Mesodermal cell (in vitro differentiated cells): ENCODE measurements at regions not wholly inside any gene's neighbourhood (a gene's known extent, or its start where the extent isn't known, plus 50 kb on each side); places are given as distances from the start of the nearest gene placed in this dataset.
"Not testable (repeated sequence)": the region's sequence is repeated elsewhere in the genome, so short reads cannot be mapped to it uniquely, and the experiment has no call there.

Experiments used
- H3K27ac ChIP-seq: 2 replicates; pipeline ENCODE4 v1.7.0; 2013; ENCODE audit warnings: mild to moderate bottlenecking, low read depth, low read length, moderate library complexity; ENCODE audit not compliant: severe bottlenecking
- H3K36me3 ChIP-seq: 2 replicates; pipeline ENCODE4 v1.7.1; 2013; ENCODE audit warnings: mild to moderate bottlenecking, low read length, moderate library complexity; ENCODE audit not compliant: control insufficient read depth, insufficient read depth
- H3K4me1 ChIP-seq: one replicate; pipeline ENCODE4 v1.7.1; 2013; ENCODE audit warnings: mild to moderate bottlenecking, low read length; ENCODE audit not compliant: insufficient read depth, control insufficient read depth, poor library complexity, severe bottlenecking
- H3K4me3 ChIP-seq: 2 replicates; pipeline ENCODE4 v1.7.0; 2013; ENCODE audit warnings: low read length, control low read depth, mild to moderate bottlenecking; ENCODE audit not compliant: insufficient read depth, poor library complexity, severe bottlenecking; ENCODE audit errors: extremely low read depth
- H3K9me3 ChIP-seq: 2 replicates; pipeline ENCODE4 v1.7.1; 2013; ENCODE audit warnings: mild to moderate bottlenecking, low read length, moderate library complexity; ENCODE audit not compliant: control insufficient read depth
- WGBS, 2 experiments: methylation state at CpG; one replicate each; pipeline ENCODE4 v1.1.5; 2013; ENCODE audit warnings: missing lambda C conversion rate in 2 of 2; ENCODE audit not compliant: insufficient coverage in 2 of 2; 5-methylcytosine and 5-hydroxymethylcytosine counted together

DNA sequence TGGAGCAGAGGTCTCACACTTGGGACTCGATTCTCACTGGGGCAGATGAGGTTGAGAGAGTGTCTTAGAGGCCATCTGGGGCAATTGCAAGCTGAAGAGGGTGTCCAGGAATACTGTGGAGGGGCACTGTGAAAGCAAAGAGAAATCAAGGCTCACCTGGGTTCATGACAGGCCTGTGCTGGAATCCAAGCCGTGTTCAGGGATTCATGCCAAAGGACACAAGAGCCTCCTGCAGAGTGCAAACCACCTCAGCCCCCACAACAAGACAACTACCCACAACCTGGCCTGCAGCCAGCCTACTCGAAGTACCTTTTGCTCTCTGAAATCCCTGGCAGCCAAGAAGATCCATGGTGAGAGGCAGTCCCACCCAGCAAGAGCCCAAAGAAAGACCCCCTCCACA lies 2334.2 kb downstream of the TP53TG3F start:
- 36 to 61% methylated on average over 1 to 2 of the region's 3 CpGs for WGBS, 2 experiments

GRCh38 chr16:35794896-35795295 lies 2335.5 kb downstream of the TP53TG3F start:
- Histone ChIP-seq H3K27ac (no peak overlapping the region), H3K4me3 (no peak overlapping the region), H3K9me3 (peaks cover 72% of the 10 kb centered on the region), H3K36me3 (no peaks in the 10 kb centered on the region), H3K4me1 (no peaks in the 10 kb centered on the region)
- 32 to 72% methylated on average over 3 to 4 of the region's 6 CpGs for WGBS, 2 experiments

More for the DNA sequence above, 2334.2 kb downstream of the TP53TG3F start:
- H3K27ac ChIP-seq = no peak overlapping the region
- no peak overlapping the region for H3K4me3 ChIP-seq
- H3K9me3 ChIP-seq = peaks cover 73% of the 10 kb centered on the region
- no peaks in the 10 kb centered on the region for H3K36me3 ChIP-seq
- H3K4me1 ChIP-seq = no peaks in the 10 kb centered on the region

- no peaks in the 10 kb centered on the region for H3K4me1 ChIP-seq
- WGBS, 2 experiments = 80 to 83% methylated on average over 22 to 30 of the region's 33 CpGs
- H3K27ac ChIP-seq = no peak overlapping the region
- no peak overlapping the region for H3K4me3 ChIP-seq
- no peaks in the 10 kb centered on the region for H3K36me3 ChIP-seq
- H3K9me3 ChIP-seq = peaks cover 70% of the 10 kb centered on the region
Observed at GRCh38 chr16:35795361-35796029, 2336.1 kb downstream of the TP53TG3F start.

- H3K9me3 ChIP-seq = peaks cover 59% of the 10 kb centered on the region
- WGBS, 2 experiments = 79 to 82% methylated on average over 2 to 3 of the region's 3 CpGs
- H3K36me3 ChIP-seq = no peaks in the 10 kb centered on the region
- H3K4me3 ChIP-seq = no peak overlapping the region
- no peak overlapping the region for H3K27ac ChIP-seq
- no peaks in the 10 kb centered on the region for H3K4me1 ChIP-seq
Observed at GRCh38 chr16:35797811-35798210, 2338.4 kb downstream of the TP53TG3F start.

DNA sequence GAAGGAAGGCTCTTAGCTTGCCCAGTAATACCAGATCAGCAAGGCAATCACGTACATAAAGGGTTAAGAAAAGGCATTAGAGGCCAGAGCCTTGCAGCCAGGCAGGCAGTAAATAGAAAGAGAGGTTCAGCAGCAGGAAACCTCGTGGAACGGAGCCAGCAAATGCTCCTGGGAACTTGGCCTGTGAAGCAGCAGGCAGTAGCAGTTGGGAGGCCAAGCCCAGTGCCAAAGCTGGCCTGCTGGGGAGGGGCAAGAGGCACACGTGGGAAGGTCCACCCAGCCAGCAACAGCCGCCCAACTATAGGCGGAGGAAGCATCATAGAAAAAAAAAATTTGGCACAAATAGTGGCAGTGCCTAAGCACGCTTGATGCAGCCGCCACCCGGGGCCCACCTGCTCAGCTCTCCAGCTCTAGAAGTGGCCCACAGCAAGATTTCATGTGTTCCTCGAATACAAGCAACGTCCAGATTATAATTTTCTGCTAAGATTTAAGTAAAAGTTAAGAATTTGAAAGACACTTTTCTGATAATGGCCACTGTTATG lies 2339.5 kb downstream of the TP53TG3F start:
- H3K36me3 ChIP-seq = no peaks in the 10 kb centered on the region
- H3K9me3 ChIP-seq = peaks cover 48% of the 10 kb centered on the region
- no peak overlapping the region for H3K4me3 ChIP-seq
- H3K27ac ChIP-seq = no peak overlapping the region
- no peaks in the 10 kb centered on the region for H3K4me1 ChIP-seq
- WGBS, 2 experiments = 61 to 70% methylated on average over 9 of the region's 11 CpGs

- not testable (repeated sequence) for H3K4me3 ChIP-seq, H3K36me3 ChIP-seq, H3K4me1 ChIP-seq, H3K27ac ChIP-seq
- H3K9me3 ChIP-seq = peaks cover 42% of the 10 kb centered on the region
Observed at GRCh38 chr16:35804465-35804864, 2345.1 kb downstream of the TP53TG3F start.

GRCh38 chr16:35823342-35823741 lies 2363.9 kb downstream of the TP53TG3F start:
- peaks cover 25% of the 10 kb centered on the region for H3K9me3 ChIP-seq
- H3K4me1 ChIP-seq = no peaks in the 10 kb centered on the region
- H3K27ac ChIP-seq = no peak overlapping the region
- no peaks in the 10 kb centered on the region for H3K36me3 ChIP-seq
- no peak overlapping the region for H3K4me3 ChIP-seq

DNA sequence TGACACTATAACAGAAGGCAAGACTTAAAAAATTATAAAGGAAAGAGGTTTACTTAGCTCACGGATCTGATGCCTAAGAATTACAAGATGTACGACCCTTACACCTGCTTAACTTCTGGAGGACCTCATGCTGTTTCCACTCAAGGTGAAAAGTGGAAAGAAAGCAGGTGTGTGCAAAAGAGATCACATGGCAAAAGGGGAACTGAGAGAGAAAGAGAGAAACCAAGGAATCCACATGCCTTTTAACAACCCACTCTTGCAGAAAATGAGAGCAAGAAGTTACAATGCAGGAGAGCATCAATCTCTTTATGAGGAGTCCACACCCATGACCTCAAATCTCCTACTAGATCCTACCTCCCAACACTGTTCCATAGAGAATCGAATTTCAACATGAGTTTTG lies 2382.2 kb downstream of the TP53TG3F start:
- Histone ChIP-seq H3K4me1 (no peaks in the 10 kb centered on the region), H3K9me3 (peaks cover 38% of the 10 kb centered on the region), H3K36me3 (no peaks in the 10 kb centered on the region), H3K27ac (no peak overlapping the region), H3K4me3 (no peak overlapping the region)
- 54% methylated on average over 3 of the region's 3 CpGs; no CpG with 5 or more reads in 1 of the 2 experiments for WGBS, 2 experiments

DNA sequence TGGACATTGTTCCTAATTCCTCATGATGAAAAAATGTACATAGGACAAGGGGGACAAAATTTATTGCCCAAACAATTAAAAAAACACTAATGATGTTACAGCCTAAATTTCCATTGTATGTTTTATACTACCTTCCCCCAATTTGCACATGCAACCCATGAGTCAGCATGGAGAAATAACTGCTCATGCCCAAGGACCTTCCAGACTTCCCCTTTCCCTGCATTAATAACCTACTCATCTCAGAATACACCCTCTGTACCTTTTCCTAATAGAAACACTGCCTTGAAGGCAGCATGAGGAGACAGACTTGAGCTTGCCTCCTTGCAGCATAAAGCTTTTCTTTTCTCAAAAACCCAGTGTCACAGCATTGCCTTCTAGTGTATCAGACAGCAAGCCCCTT lies 2402.8 kb downstream of the TP53TG3F start:
- Histone ChIP-seq H3K9me3 (peaks cover 22% of the 10 kb centered on the region), H3K36me3 (no peaks in the 10 kb centered on the region), H3K4me1 (no peaks in the 10 kb centered on the region), H3K27ac (no peak overlapping the region), H3K4me3 (no peak overlapping the region)

- H3K36me3 ChIP-seq = no peaks in the 10 kb centered on the region
- no peaks in the 10 kb centered on the region for H3K4me1 ChIP-seq
- H3K9me3 ChIP-seq = peaks cover 25% of the 10 kb centered on the region
- no peak overlapping the region for H3K27ac ChIP-seq
- H3K4me3 ChIP-seq = no peak overlapping the region
- WGBS, 2 experiments = 47% methylated on average over 2 of the region's 3 CpGs; no CpG with 5 or more reads in 1 of the 2 experiments
Observed at GRCh38 chr16:35868630-35869029, 2409.2 kb downstream of the TP53TG3F start.

DNA sequence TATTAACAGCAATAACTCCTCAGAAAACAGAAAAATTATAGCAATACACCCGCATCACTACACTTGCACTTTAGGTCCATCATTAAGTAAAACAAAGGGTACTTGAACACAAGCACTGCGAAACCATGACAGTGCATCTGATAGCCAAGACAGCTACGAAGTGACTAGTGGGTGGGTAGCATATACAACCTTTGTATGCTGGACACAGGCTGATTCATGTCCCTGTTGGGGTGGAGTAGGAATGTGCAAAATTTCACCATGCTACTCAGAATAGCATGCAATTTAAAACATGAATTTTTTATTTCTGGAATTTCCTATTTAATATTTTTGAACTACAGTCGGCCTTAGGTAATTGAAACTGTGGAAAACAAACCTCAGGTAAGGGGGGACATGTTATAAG lies 2414.1 kb downstream of the TP53TG3F start:
- no peaks in the 10 kb centered on the region for H3K36me3 ChIP-seq
- peaks cover 41% of the 10 kb centered on the region for H3K9me3 ChIP-seq
- H3K27ac ChIP-seq = no peak overlapping the region
- no peak overlapping the region for H3K4me3 ChIP-seq
- no peaks in the 10 kb centered on the region for H3K4me1 ChIP-seq
- 50% methylated on average over 1 of the region's 4 CpGs; no CpG with 5 or more reads in 1 of the 2 experiments for WGBS, 2 experiments
